NCI-H1436 (cell line): ENCODE measurements at regions not wholly inside any gene's neighbourhood (a gene's known extent, or its start where the extent isn't known, plus 50 kb on each side); places are given as distances from the start of the nearest gene placed in this dataset.

Source experiments
- DNase-seq: peaks from one replicate; lab custom pipeline; 2025; lab: John Stamatoyannopoulos, UW

DNA sequence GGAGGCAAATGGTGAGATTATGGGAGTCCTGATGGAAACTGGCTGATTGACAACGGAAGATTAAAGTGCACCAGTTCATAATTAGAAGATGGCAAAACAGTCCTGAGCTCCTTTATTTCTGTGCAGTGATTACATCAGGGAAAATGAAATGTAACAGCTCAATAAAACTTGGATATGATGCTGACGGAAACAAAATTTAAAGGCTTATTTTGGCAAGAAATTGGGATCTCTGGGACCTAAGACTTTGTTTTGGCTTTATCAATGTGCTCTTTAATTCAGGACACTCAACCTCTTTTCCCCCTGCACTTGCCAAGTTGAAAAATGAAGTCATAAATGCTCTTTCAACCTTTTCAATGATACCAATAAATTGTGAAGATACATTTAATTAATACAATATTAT is 226.8 kb downstream of the C6orf118 start:
- no peak for DNase-seq

DNA sequence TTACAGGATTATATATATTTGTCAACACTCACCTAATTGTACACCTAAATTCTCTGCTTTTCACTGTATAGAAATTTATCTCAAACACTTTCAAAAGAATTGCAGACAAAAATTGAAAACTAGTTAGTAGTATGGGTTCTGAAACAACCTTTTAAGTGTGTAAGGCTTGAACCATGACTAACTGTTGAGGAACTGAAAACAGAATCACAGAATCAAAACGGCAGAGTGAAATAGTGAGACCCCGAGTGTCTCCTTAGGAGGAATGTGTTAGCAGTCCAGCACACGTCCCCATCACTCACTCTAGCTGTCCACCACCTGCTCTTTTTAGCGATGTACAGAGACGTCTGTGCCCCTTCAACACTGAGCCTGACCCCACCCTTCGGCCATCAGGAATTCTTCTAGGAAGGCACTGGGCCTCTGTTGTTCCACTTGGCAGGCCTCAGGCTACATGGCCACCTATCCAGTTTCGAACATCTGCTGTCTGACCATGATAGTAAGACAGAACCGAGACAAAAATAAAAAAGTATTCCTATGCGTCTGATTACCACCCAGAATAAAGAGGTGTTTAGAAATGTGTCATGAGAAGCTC is 227.4 kb downstream of the C6orf118 start:
- DNase-seq, result no peak

DNA sequence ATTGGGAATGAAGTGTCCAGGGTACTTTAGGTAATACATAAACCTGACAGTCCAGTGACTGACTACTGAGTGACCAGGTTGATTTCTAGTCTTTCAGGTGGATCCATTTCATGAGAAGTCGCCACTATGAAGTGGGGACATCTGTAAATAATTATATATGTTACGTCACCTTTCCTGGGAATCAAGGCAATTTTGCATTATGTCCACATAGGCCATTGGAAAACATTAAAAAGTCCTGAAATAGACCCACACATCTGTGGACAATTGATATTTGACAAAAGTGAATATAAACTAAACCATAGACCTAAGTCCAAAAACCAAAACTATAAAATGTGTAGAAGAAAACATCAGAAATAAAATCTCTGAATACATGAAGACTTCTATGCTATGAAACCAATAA is 231.5 kb downstream of the C6orf118 start:
- no peak for DNase-seq

DNA sequence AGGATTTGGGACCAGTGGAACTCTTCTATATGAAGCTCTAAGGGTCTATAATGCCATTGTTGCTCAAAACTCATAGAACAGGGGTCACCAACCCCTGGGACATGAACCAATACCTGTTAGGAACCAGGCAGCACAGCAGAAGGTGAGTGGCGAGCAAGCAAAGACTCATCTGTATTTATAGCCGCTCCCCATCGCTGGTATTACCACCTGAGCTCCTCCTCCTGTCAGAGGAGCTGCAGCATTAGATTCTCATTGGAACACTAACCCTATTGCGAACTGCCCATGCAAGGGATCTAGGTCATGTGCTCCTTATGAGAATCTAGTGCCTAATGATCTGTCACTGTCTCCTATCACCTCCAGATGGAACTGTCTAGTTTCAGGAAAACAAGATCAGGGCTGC is 237.5 kb downstream of the C6orf118 start:
- DNase-seq, result no peak

DNA sequence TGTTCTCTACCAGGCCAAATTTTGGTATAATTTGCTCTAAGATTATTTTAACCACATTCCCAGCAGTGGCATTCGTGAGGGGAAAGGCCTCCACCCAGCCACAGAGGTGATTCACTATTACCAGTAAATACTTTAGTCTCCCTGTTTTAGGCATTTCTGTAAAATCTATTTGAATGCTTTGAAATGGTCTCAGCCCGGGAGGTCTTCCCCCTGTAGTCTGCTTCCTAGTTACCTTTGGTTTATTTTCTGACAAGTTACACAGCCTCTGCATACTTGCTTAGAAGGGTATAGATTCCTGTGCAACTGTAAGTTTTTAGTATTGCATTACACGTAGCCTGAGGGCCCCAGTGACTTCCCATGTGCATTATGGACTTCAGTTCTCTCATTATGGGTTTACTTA is 248.7 kb downstream of the C6orf118 start:
- no peak for DNase-seq

DNA sequence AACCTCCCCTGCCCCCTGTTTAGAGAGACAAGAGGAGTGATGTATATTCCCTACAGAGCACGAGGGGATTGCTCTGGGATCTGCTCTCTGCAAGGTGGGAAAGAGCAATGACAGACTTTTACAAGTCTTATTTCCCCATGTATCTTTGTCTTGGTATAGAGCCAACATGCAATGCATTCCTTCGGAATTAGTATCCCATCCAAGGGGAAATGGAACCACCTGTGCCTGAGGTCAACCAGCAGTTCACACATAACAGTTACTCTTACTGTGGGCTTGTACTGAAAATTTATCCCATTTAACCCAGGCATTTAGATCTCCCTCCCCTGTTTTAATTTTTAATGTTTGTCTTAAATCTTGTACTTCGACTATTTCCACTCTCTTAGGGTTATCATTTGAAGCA is 250.4 kb downstream of the C6orf118 start:
- no peak for DNase-seq

DNA sequence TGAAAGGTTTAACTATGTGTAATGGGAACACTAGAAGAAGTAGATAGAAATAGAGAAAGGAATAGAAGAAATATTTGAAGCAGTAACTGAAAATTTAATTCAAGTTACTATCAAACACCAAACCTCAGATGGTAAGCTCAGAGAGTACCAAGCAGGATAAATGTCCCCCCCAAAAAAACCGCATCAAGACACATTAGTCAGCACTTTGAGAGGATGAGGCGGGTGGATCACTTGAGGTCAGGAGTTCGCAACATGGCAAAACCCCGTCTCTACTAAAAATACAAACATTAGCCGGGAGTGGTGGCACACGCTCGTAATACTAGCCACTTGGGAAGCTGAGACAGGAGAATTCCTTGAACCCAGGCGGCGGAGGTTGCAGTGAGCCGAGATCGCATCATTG is 253.1 kb downstream of the C6orf118 start:
- DNase-seq, result no peak

DNA sequence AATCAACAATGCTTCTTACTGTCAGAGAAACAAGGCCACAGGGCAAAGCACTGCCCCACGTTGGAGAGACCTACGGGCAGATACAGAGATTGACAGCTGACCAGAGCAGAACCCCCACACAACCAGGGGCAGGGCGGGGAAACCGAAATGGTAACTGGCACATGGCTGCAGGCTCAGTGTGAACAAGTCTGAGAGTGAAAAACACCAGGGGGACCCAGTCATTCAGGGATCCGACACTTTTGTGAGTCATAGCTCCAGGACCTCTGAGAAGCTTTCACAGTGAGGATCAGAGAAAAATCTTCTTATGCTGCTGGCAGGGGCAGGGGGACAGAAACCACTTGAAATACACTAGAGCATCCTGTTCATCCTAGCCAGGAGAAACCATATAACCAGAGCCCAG is 254.2 kb downstream of the C6orf118 start:
- no peak for DNase-seq

DNA sequence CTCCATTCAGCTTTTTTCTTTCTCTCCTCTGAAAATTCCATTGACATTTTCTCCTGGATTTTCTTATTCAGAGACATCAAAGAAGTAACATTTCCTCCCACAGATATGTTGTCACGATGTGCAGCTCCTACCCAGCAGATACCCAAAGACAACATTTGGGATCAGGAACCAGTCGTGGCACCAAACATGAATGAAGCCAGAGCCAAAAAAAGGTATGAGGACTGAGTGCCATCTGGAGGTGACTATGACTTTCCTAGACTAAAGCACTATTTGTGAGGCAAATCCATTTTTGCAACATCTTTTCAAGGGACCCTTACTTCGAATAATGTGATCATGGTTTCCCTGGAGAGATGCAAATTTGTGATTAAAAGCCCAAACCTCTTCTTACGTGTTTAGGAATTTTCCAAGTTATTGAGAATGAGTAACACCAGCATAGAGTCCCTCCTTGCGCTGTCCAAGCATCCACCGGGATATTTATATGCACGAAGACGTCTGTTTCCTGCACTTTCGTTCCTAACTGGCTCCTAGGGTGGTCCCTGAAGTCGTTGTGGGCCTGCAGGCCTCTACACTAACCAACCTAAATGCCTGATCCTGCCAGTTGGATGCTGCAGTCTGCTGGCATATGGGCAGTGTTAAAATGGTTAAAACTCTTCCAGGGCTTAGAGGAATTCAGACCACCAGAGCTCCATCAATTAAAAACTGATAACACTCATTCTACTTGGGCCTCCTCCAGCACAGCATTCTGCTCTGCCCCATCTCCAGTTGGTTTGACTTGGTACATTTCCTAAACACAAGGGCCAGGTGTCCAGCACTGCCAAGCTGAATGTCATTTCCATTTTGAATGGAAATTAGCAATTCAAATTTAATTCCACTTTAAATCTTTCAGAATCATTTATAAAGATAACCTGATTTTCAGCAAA is 256.6 kb downstream of the C6orf118 start:
- no peak for DNase-seq

DNA sequence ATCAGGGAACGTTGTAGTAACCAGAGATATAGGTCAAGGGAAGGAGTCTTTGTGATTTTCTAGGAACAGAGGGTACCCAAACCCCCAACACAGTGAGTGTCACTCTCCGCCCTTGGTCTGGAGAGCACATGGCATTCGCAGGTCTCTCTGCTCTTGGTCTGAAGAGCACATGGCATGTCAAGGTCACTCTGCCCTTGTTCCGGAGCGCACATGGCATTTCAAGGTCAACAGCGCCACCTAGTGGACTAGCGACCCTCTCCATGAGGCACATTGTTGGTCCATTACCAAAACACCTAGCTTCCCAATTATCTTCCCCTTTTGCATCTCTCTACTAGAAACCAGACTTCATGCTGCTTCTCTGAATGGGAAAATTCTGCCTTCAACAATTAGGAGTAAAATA is 260.0 kb downstream of the C6orf118 start:
- DNase-seq, result no peak

DNA sequence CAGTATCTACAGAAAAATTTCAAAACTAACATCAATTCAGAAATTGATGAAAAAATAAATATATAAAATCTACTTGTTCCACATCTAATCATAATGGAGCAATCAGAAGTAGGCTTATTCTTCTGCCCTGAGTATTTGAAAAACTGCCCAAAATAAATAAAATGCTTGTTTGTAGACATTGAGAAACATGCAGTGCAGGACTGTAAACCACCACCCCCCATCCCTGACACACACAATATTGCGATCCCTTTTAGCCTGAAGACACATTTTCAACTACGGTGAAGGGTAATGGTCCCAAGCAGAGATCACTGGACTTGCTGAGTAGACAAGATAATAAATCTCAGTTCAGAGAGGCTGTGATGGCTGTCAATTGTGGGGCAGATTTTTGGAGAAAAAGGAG is 261.5 kb downstream of the C6orf118 start:
- no peak for DNase-seq

DNA sequence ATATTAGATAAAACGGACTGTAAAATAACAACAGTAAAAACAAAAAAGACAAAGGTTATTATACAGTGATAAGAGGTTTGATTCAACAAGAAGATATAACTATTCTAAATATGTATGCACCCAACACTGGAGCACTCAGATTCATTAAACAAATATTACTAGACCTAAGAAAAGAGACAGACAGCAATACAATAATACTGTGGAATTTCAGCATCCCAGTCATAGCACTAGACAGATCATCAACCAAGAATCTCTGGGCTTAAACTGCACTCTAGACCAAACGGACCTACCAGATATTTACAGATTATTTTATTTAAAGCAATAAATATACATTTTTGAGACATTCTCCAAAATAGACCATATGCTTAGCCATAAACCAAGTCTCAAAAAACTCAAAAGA is 263.8 kb downstream of the C6orf118 start:
- DNase-seq, result no peak

DNA sequence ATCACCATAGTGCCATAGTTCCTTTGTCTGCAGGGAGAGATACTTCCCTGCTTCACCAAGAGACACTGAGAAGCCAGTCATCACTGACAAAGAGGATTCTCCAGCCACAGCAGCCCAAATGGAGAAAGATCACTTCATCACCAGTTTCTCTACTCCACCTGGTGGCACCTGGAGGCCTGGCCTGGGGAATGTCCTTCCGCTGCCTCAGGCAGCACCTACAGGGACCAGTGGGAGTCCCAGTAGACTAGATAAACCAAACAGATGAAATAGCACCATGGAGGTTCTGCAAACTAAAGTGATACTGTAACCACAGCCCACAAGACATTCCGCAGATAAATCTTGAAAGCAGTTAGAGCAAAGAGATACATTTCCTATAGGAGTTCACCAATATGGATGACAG is 266.5 kb downstream of the C6orf118 start:
- no peak for DNase-seq

DNA sequence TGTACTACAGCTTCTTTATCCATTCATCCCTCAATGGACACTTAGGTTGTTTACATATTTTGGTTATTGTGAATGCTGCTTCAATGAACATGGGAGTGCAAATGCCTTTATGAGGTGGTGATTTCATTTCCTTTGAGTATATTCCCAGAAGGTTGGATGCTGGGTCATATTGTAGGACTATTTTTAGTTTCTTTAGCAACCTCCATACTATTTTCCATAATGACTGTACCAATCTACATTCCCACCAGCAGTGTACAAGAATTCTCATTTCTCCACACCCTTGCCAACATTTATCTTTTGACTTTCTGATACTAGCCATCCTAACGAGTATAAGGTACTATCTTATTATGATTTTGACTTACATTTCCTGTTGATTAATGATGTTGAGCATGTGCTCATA is 269.0 kb downstream of the C6orf118 start:
- DNase-seq, result no peak

DNA sequence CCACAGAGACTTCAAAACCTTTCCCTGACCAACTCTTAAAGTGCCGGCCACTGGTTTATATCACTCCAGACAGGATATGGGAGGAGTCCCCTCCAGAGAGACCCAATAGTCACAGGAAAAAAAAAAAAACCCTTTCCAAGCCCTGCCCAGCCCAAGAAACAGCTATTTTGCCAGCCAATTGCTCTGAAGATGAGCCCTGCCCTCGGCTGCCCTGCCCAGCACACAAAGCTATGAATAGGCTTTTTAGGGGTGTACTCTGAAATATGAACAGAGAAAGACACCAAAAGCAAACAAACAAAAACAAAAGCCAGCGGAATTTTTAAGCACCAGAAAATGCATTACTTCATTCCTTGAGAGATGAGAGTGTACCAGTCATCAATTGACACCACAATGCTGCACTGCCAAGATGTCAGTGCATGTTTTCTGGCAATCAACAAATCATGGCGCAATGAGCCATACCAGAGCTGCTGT is 275.1 kb downstream of the C6orf118 start:
- no peak for DNase-seq

DNA sequence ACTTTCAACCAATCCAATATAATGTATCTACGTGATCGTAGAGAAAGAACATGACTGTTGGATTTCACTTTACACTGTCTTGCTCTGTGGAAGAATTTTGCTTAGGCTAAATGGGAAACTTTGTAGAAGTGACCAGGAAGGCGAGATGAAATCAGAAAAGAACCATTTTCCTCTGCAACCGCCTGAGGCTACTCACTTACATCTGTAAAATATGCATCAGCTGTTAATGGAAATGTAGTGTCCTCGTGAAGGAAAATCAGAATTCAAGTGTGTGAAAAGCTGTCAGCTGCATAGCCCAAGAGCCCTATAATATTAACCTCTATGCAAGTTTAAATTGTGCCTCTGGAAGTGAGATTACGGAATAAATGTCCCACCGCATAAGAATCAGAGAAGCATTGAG is 277.9 kb downstream of the C6orf118 start:
- no peak for DNase-seq

DNA sequence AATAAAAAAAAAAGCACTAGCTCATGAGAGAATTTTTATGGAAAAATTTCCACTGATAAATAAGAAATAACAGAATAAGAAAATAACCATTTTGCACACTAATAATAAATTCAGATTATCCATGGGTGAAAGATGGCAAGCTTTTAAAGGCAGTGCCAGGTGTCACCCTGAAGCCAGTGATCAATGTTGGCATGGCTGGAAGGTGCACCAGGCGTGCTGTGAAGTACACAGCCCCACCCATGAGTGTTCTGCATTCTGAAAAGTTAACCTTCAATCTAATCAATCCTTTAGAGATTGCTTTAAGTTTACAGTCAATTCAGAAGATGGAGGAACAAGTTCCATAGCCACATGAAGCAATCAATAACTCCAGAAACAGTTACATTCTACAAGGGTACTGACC is 284.4 kb downstream of the C6orf118 start:
- no peak for DNase-seq

DNA sequence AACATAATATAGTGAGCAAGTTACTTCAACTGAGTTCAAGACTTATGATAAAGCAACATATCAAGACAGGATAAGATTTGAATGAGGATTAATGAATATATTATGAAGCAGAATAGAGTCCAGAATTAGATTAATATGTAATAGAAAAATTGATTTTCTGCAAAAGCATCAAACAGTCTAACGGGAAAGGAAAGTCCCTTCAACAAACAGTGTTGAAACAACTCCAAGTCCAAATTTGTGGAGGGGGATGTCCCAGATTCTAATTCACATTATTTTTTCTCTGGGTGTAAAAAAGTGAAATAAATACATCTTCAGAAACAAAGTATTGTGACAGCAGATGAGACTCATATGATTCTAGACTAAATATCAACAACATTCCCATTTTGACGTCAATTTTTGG is 289.7 kb downstream of the C6orf118 start:
- no peak for DNase-seq

DNA sequence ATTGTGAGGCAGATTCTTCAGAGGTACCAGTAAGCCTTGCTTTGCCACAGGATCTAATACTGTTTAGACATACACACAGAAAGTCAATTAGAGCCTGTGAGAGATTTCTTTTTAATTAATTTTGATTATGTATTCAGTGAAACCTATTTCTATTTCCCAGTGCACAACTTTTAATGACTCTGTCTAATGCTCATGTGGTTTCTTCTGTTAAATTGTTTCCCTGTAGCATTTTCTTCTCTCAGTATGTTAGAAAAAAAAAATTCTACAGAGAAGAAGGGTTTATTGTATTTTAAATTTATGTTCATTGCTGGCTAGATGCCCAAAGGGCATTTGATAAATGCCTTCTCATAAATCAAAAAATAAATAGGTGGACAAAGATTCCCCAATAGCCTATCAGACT is 293.7 kb downstream of the C6orf118 start:
- DNase-seq, result no peak

DNA sequence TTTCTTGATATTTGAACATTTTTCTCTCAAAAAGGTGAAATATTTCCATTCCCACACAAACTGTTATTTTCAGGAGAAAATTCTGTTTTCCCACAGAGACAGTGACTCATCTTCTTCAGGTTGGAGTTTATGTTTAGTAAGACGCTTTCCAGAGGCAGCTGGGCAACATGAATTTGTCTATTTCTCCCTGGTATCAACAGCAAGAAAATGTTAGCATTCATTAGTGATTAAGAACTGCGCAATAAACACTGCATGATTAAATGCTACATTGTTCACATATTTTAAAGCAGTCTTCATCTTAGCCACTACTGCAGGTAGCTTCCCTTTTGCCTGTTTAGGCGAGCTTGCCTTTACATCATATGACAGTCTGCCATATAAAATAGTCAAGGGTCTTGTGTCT is 295.7 kb downstream of the C6orf118 start:
- DNase-seq, result no peak

DNA sequence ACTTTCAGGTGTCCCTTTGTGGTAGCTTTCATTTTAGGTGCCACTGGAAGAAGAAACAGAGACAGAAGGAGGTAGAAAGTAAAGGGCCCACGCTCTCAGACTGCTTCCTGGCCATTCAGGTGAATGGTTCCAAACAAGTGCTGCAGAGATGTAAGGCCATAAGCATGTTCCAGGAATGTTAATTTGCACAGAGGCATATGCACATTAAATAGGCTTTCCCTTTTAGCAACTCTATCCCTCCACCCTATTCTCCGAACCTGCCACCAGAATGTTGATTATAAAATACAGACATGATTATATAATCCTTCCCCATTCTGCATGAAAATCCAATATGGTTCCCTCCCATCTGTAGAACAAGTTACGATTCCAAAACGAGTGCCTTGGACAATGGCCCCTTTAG is 297.2 kb downstream of the C6orf118 start:
- no peak for DNase-seq

DNA sequence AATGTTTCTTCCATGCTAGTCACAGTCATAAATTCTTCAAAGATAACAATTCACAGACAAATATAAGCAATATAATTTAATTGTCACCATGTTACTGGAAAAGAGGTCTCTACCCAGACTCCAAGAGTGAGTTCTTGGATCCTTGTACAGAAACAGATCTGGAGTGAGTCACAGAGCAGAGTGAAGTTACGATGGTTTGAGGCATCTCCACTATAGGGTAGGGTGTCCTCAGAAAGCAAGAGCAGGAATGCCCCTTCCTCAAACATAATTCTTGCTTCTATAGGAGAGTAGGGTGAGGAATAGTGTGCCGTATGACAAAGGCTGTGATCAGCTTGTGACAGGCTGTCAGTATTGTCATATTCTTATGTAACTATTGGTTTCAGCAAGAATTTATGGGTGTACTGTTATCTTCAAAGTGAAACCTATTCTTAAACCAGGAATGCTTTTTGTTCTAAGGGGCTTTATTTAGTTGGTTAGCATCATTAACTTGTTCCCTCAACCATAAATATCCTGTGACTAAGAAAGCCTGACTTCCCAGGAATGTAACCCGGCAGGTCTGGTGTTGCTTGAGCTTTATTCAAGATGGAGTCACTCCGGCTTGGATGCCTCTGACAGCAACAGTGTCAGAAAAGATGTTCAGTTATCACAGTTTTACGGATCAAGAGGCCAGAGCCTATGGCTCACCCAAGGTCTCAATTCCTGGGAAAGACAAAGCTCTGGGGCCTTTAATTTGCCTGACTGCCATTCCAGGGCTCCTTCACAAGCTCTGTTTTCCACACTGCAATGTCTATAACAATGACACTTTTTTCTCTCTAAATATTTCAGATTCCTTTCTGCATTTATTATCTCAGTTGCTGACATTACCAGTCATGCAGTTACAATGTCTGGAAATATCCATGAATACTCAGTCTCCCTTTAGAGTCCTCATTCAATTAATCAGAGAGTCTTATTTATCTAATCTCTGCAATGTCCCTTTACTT is 298.6 kb downstream of the C6orf118 start:
- DNase-seq, result no peak
